Upper lobe of right lung (tissue), 1 donor: ENCODE measurements at regions not wholly inside any gene's neighbourhood (a gene's known extent, or its start where the extent isn't known, plus 50 kb on each side); places are given as distances from the start of the nearest gene placed in this dataset.

Experiments
- ATAC-seq: fragments of 200-7000 bp; cut with Tn5 transposase; one replicate; pipeline ENCODE4 v1.9.1; 2020; ENCODE audit warnings: mild to moderate bottlenecking, moderate library complexity
- DNase-seq: peaks from one replicate; pipeline ENCODE4 v3.0.0-alpha.2; 2020
- H3K27ac ChIP-seq: fragments of 200-600 bp; one replicate; pipeline ENCODE4 v1.8.0; 2022
- H3K27me3 ChIP-seq: fragments of 200-600 bp; one replicate; pipeline ENCODE4 v1.8.0; 2022; ENCODE audit warnings: mild to moderate bottlenecking
- H3K36me3 ChIP-seq: fragments of 200-600 bp; one replicate; pipeline ENCODE4 v1.8.0; 2022
- H3K4me1 ChIP-seq: fragments of 200-600 bp; one replicate; pipeline ENCODE4 v1.8.0; 2022
- H3K4me3 ChIP-seq: fragments of 200-600 bp; one replicate; pipeline ENCODE4 v1.8.0; 2022; ENCODE audit warnings: mild to moderate bottlenecking
- H3K9me3 ChIP-seq: fragments of 200-600 bp; one replicate; pipeline ENCODE4 v1.8.0; 2022
- intact Hi-C: fragments of 100-400 bp; cut with DNase I; formaldehyde crosslinking; loops from one replicate; pipeline ENCODE4 v1.11.0; 2022
- TF ChIP-seq, protein P1 (sequence below): fragments of 200-600 bp; IDR thresholded peaks from one replicate; pipeline ENCODE4 v1.8.0; 2022; ENCODE audit warnings: antibody characterized with exemption
- donor health status: DM: no; HTN: yes; CAD: no; lungs with severe emphysema.

DNA sequence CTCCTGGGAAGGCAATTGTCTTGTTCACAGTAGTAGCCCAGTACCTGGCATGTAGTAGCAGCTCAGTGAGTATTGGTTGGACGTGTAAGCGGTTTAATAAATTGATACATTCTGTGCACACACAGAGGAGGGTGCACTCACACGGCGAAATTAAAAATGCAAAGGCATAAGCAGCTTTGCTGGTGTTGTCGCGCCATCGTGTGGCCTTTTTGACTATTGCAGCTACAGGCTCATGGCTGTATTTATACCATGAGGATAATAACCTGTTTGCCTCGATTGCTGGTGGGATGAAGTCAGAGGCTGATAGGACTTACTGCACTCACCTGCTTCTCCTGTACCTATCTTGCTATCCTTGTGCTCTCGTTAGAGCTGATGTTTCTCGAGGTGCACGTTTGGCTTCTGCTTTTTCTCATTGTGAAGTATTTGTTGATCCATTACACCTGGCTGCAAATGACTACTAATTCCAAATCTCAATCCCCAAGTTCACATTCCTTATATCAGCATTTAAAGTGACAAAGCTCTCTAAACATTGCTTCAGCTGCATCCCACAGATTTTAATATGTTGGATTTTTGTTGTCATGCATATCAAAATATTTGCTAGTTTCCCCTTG is 61.5 kb downstream of the TBXT start:
- ATAC-seq, result peak; percentile 88
- no peak for DNase-seq
- H3K4me3 ChIP-seq, result no peak overlapping the region
- intact Hi-C loops, result no loop called here
- no peaks in the 10 kb centered on the region for H3K36me3 ChIP-seq
- H3K27ac ChIP-seq, result no peak overlapping the region
- no peaks in the 10 kb centered on the region for H3K4me1 ChIP-seq
- H3K9me3 ChIP-seq, result no peaks in the 10 kb centered on the region
- TF ChIP-seq, protein P1, sequence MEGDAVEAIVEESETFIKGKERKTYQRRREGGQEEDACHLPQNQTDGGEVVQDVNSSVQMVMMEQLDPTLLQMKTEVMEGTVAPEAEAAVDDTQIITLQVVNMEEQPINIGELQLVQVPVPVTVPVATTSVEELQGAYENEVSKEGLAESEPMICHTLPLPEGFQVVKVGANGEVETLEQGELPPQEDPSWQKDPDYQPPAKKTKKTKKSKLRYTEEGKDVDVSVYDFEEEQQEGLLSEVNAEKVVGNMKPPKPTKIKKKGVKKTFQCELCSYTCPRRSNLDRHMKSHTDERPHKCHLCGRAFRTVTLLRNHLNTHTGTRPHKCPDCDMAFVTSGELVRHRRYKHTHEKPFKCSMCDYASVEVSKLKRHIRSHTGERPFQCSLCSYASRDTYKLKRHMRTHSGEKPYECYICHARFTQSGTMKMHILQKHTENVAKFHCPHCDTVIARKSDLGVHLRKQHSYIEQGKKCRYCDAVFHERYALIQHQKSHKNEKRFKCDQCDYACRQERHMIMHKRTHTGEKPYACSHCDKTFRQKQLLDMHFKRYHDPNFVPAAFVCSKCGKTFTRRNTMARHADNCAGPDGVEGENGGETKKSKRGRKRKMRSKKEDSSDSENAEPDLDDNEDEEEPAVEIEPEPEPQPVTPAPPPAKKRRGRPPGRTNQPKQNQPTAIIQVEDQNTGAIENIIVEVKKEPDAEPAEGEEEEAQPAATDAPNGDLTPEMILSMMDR, result peak; percentile 84
- peaks cover under 1% of the 10 kb centered on the region for H3K27me3 ChIP-seq

DNA sequence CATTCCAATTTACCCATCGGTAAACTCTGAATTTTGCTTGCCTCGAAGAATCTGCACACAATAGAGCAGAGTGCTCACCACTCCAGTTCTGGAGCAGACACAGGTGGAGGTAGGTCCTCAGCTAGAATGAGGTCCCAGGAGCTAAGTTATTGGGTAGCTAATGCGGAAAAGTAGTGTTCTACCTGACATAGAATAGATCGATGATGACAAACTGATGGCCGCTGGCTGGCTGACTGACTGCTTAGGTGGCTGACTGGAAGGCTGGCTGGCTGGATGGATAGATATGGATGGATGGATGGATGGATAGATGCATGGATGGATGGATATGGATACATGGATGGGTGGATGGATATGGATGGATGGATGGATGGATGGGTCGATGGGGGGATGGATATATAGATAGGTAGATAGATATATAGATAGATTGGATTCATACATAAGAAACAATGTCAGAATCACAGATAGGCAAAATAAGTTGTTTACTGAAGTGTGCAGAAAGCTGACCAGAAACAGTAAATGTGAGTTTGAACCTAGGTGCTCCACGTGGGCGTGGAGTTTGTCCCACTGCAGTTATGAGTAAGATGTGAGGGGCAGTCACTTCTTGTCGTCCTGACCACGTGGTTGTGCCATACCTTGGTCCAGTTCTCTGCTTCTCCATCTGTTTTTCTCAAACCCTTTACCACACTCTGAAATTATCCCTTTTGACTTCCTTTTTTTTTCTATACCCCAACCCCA is 62.1 kb downstream of the TBXT start:
- ATAC-seq (no peak), DNase-seq (no peak)
- Histone ChIP-seq H3K4me3 (no peak overlapping the region), H3K4me1 (no peaks in the 10 kb centered on the region), H3K27me3 (no peaks in the 10 kb centered on the region), H3K36me3 (no peaks in the 10 kb centered on the region), H3K27ac (no peak overlapping the region), H3K9me3 (no peaks in the 10 kb centered on the region)
- TF ChIP-seq, protein P1, result no peak
- intact Hi-C loops, result no loop called here

DNA sequence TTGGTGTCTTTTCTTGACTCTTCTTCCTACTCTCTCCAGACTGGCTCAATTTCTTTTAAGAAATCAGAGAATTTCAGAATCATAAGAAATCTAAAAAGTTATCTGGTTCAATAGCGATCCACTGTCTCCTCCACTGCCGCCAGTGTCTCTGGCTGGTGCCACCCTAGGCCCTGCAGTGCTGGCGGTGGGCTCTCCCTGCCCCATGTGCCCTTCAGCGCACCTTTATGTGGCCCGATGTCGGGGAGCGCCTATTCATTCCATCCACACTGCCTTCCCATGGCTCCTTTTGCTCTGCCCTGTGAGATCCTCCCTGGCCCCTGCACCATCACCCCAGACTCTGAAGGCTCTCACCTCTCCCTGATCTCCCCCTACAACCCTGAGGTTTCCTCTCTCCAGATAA is 62.8 kb downstream of the TBXT start:
- no peaks in the 10 kb centered on the region for H3K27me3 ChIP-seq
- TF ChIP-seq, protein P1, result no peak
- no peak overlapping the region for H3K4me3 ChIP-seq
- intact Hi-C loops, result no loop called here
- DNase-seq (no peak), ATAC-seq (no peak)
- H3K4me1 ChIP-seq, result no peaks in the 10 kb centered on the region
- H3K36me3 ChIP-seq, result no peaks in the 10 kb centered on the region
- no peaks in the 10 kb centered on the region for H3K9me3 ChIP-seq
- no peak overlapping the region for H3K27ac ChIP-seq

DNA sequence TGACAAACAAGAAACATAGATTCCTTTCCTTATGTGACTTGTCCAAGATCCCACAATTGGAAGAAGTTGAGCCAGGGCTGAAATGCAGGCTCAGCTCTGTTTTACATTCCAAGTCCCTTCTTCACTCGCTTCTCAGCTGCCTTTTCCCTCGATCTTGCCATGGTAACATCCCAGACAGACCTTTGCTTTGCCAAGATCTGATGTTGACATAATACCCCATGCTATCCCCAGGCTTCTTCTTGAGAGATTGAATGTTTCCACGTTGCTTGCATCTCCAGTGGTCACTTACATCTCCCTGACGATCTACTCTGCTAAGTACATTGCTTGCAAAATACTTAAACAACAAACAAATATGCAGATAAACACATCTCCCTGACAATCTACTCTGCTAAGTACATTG is 63.5 kb downstream of the TBXT start:
- H3K4me3 ChIP-seq, result no peak overlapping the region
- H3K27ac ChIP-seq, result no peak overlapping the region
- DNase-seq (no peak), ATAC-seq (no peak)
- H3K9me3 ChIP-seq, result no peaks in the 10 kb centered on the region
- no peaks in the 10 kb centered on the region for H3K36me3 ChIP-seq
- H3K27me3 ChIP-seq, result no peaks in the 10 kb centered on the region
- H3K4me1 ChIP-seq, result no peaks in the 10 kb centered on the region
- intact Hi-C loops, result no loop called here
- TF ChIP-seq, protein P1, result no peak

DNA sequence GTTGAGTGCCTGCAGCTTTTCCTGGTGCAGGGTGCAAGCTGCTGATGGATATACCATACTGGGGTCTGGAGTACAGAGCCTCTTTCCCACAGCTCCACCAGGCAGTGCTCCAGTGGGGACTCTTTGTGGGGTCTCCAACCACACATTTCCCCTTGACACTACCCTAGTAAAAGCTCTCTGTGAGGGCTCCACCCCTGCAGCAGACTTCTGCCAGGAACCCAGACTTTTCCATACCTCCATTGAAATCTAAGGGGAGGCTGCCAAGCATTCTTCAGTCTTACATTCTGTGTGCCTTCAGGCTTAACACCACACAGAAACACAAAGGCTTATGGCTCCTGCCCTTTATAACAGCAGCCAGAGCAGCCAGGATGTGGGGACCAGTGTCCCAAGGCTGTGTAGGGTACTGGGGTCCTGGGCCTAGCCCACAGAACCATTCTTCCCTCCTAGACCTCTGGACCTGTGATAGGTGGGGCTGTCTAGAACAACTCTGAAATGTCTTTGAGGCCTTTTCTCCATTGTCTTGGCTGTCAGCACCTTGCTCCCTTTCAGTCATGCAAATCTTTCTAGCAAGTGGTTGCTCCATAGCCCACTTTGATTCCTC is 65.7 kb downstream of the TBXT start:
- Histone ChIP-seq H3K27me3 (peaks cover 6% of the 10 kb centered on the region), H3K9me3 (no peaks in the 10 kb centered on the region), H3K36me3 (no peaks in the 10 kb centered on the region), H3K4me1 (no peaks in the 10 kb centered on the region), H3K4me3 (no peak overlapping the region), H3K27ac (no peak overlapping the region)
- ATAC-seq, result no peak
- TF ChIP-seq, protein P1, result no peak
- DNase-seq, result no peak
- intact Hi-C loops, result no loop called here
